ENCODE measurements at regions not wholly inside any gene's neighbourhood (a gene's known extent, or its start where the extent isn't known, plus 50 kb on each side); places are given as distances from the start of the nearest gene placed in this dataset.

GRCh38 chr6:40906759-40907158 lies 132.3 kb downstream of the UNC5CL start:
- DNase-seq, result no peak

GRCh38 chr6:40904583-40905194 lies 134.3 kb downstream of the UNC5CL start:
- DNase-seq, result no peak

- no peak for DNase-seq
Observed at GRCh38 chr6:40903456-40903855, 135.6 kb downstream of the UNC5CL start.

- DNase-seq, result no peak
Observed at GRCh38 chr6:40901322-40902055, 137.5 kb downstream of the UNC5CL start.

GRCh38 chr6:40900791-40901190 lies 138.2 kb downstream of the UNC5CL start:
- no peak for DNase-seq

GRCh38 chr6:40899684-40900155 lies 139.3 kb downstream of the UNC5CL start:
- no peak for DNase-seq

- no peak for DNase-seq
Observed at GRCh38 chr6:40898073-40898472, 140.9 kb downstream of the UNC5CL start.

- no peak for DNase-seq
Observed at GRCh38 chr6:40897390-40898003, 141.5 kb downstream of the UNC5CL start.

- DNase-seq, result no peak
Observed at GRCh38 chr6:40896696-40897095, 142.3 kb downstream of the UNC5CL start.

- no peak for DNase-seq
Observed at GRCh38 chr6:40894962-40895799, 143.8 kb downstream of the UNC5CL start.

GRCh38 chr6:40893021-40893420 lies 146.0 kb downstream of the UNC5CL start:
- no peak for DNase-seq

- no peak for DNase-seq
Observed at GRCh38 chr6:40892223-40892622, 146.8 kb downstream of the UNC5CL start.

GRCh38 chr6:40891686-40892085 lies 147.3 kb downstream of the UNC5CL start:
- DNase-seq, result no peak

GRCh38 chr6:40891131-40891530 lies 147.9 kb downstream of the UNC5CL start:
- no peak for DNase-seq

GRCh38 chr6:40889137-40889832 lies 149.7 kb downstream of the UNC5CL start:
- DNase-seq, result no peak

- no peak for DNase-seq
Observed at GRCh38 chr6:40888456-40888990, 150.5 kb downstream of the UNC5CL start.

GRCh38 chr6:40887792-40888340 lies 151.2 kb downstream of the UNC5CL start:
- no peak for DNase-seq

- no peak for DNase-seq
Observed at GRCh38 chr6:40887079-40887791, 151.8 kb downstream of the UNC5CL start.

- DNase-seq, result no peak
Observed at GRCh38 chr6:40885139-40885774, 153.8 kb downstream of the UNC5CL start.

GRCh38 chr6:40882323-40882997 lies 156.6 kb downstream of the UNC5CL start:
- no peak for DNase-seq
